Stimulated activated naive CD8-positive, alpha-beta T cell treated with anti-CD3 and anti-CD28 coated beads, Interleukin-15, Interleukin-2, amounts not matched to agents 100 U/mL and 50 U/mL, for 24 hours (primary cell): ENCODE measurements at regions not wholly inside any gene's neighbourhood (a gene's known extent, or its start where the extent isn't known, plus 50 kb on each side); places are given as distances from the start of the nearest gene placed in this dataset.

Experiments used
- ATAC-seq: fragments of 150-1000 bp; cut with Tn5 transposase; one replicate; pipeline ENCODE4 v1.10.0; 2021
- DNase-seq: peaks from one replicate; pipeline ENCODE4 v3.0.0; 2021

DNA sequence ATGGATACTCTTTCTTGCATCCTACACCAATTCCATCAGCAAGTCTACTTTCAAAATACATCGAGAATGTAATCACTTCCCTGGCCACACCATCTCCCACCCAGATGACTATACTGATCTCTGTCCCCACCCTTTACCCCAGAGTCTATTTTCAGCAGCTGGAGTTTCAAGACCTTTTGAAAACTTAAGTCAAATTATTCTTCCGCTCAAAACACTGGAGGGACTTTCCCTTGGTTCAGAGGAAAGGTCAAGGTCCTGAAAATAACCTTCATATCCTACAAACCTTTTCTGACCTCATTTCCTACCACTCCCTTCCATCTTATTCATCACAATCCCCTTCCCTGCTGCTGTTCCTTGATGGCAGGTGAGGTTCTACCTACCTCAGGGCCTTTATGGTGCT lies 58.8 kb upstream of the LYPD6 start:
- peak; percentile 72 for ATAC-seq
- no peak for DNase-seq

- DNase-seq (no peak), ATAC-seq (no peak)
Observed at GRCh38 chr2:149278161-149278871, 52.1 kb upstream of the LYPD6 start.

GRCh38 chr2:149278872-149279264 lies 51.5 kb upstream of the LYPD6 start:
- ATAC-seq (no peak), DNase-seq (no peak)
